SK-N-SH treated with all-trans-retinoic acid at 6 μM for 48 hours (cell line): ENCODE measurements at regions not wholly inside any gene's neighbourhood (a gene's known extent, or its start where the extent isn't known, plus 50 kb on each side); places are given as distances from the start of the nearest gene placed in this dataset.

Source experiments
- ATAC-seq: fragments of 200-7000 bp; cut with Tn5 transposase; 3 replicates; pipeline ENCODE4 v1.9.1; 2020; ENCODE audit warnings: mild to moderate bottlenecking, moderate library complexity
- ARNTL ChIP-seq: fragments of 450-650 bp; formaldehyde crosslinking; IDR thresholded peaks from 2 replicates; pipeline ENCODE4 v1.5.0; 2020; ENCODE audit warnings: low read depth, mild to moderate bottlenecking, moderate library complexity, borderline replicate concordance
- BACH2 ChIP-seq: fragments of 250-450 bp; sonication (Bioruptor Pico); IDR thresholded peaks from 2 replicates; pipeline ENCODE4 v1.9.0; 2021; ENCODE audit warnings: mild to moderate bottlenecking, borderline replicate concordance
- CREB5 ChIP-seq: fragments of 250-450 bp; sonication (Bioruptor Pico); IDR thresholded peaks from 2 replicates; pipeline ENCODE4 v1.5.1; 2020; ENCODE audit warnings: low read depth, mild to moderate bottlenecking, moderate library complexity
- CSDC2 ChIP-seq: fragments of 250-450 bp; sonication (Bioruptor Pico); IDR thresholded peaks from 2 replicates; pipeline ENCODE4 v1.5.0; 2020; ENCODE audit warnings: mild to moderate bottlenecking, moderate library complexity
- CSRNP3 ChIP-seq: fragments of 250-450 bp; sonication (Bioruptor Pico); IDR thresholded peaks from 2 replicates; pipeline ENCODE4 v1.5.1; 2021; ENCODE audit warnings: mild to moderate bottlenecking, moderate library complexity
- ESRRG ChIP-seq: fragments of 250-450 bp; sonication (Bioruptor Pico); IDR thresholded peaks from 2 replicates; pipeline ENCODE4 v1.6.1; 2021; ENCODE audit warnings: mild to moderate bottlenecking
- GLIS3 ChIP-seq: fragments of 250-450 bp; sonication (Bioruptor Pico); IDR thresholded peaks from 2 replicates; pipeline ENCODE4 v1.5.0; 2020; ENCODE audit warnings: mild to moderate bottlenecking, moderate library complexity
- ISL1 ChIP-seq: fragments of 250-450 bp; sonication (Bioruptor Pico); IDR thresholded peaks from 2 replicates; pipeline ENCODE4 v2.1.2; 2022; ENCODE audit warnings: mild to moderate bottlenecking, moderate library complexity
- OSR1 ChIP-seq: fragments of 250-450 bp; sonication (Bioruptor Pico); IDR thresholded peaks from 2 replicates; pipeline ENCODE4 v1.8.0; 2022; ENCODE audit warnings: moderate library complexity, mild to moderate bottlenecking, inconsistent platforms
- PATZ1 ChIP-seq: fragments of 250-450 bp; sonication (Bioruptor Pico); IDR thresholded peaks from 2 replicates; pipeline ENCODE4 v1.8.0; 2020; ENCODE audit warnings: mild to moderate bottlenecking, moderate library complexity, borderline replicate concordance
- POU6F1 ChIP-seq: fragments of 250-450 bp; sonication (Bioruptor Pico); IDR thresholded peaks from 2 replicates; pipeline ENCODE4 v1.8.0; 2021; ENCODE audit warnings: low read depth, mild to moderate bottlenecking, moderate library complexity, borderline replicate concordance
- PPARA ChIP-seq: fragments of 250-450 bp; sonication (Bioruptor Pico); IDR thresholded peaks from 2 replicates; pipeline ENCODE4 v1.5.0; 2020; ENCODE audit warnings: mild to moderate bottlenecking, borderline replicate concordance
- SNAI2 ChIP-seq: fragments of 250-450 bp; sonication (Bioruptor Pico); IDR thresholded peaks from 2 replicates; pipeline ENCODE4 v1.5.0; 2020; ENCODE audit warnings: mild to moderate bottlenecking, moderate library complexity
- TCF4 ChIP-seq: fragments of 250-450 bp; sonication (Bioruptor Pico); IDR thresholded peaks from 2 replicates; pipeline ENCODE4 v1.8.0; 2021; ENCODE audit warnings: mild to moderate bottlenecking, moderate library complexity, borderline replicate concordance
- TOX ChIP-seq: fragments of 250-450 bp; sonication (Bioruptor Pico); IDR thresholded peaks from 2 replicates; pipeline ENCODE4 v1.8.0; 2021; ENCODE audit warnings: mild to moderate bottlenecking, moderate library complexity, borderline replicate concordance
- TSHZ2 ChIP-seq: fragments of 250-450 bp; sonication (Bioruptor Pico); IDR thresholded peaks from 2 replicates; pipeline ENCODE4 v1.5.0; 2020; ENCODE audit warnings: mild to moderate bottlenecking, moderate library complexity
- ZC3H10 ChIP-seq: fragments of 250-450 bp; sonication (Bioruptor Pico); IDR thresholded peaks from 2 replicates; pipeline ENCODE4 v1.5.1; 2021; ENCODE audit warnings: mild to moderate bottlenecking, moderate library complexity
- ZFP3 ChIP-seq: fragments of 250-450 bp; sonication (Bioruptor Pico); IDR thresholded peaks from 2 replicates; pipeline ENCODE4 v1.5.0; 2020; ENCODE audit warnings: mild to moderate bottlenecking, moderate library complexity
- ZFP30 ChIP-seq: fragments of 450-650 bp; formaldehyde crosslinking; IDR thresholded peaks from 2 replicates; pipeline ENCODE4 v1.5.0; 2022; ENCODE audit warnings: mild to moderate bottlenecking, moderate library complexity
- ZNF565 ChIP-seq: fragments of 450-650 bp; formaldehyde crosslinking; conservative IDR thresholded peaks from 2 replicates; pipeline ENCODE4 v1.5.0; 2020; ENCODE audit warnings: low read depth, mild to moderate bottlenecking, moderate library complexity
- ZNF70 ChIP-seq: fragments of 450-650 bp; formaldehyde crosslinking; IDR thresholded peaks from 2 replicates; pipeline ENCODE4 v1.5.0; 2020; ENCODE audit warnings: mild to moderate bottlenecking, moderate library complexity
- ZNF8 ChIP-seq: fragments of 450-650 bp; formaldehyde crosslinking; IDR thresholded peaks from 2 replicates; pipeline ENCODE4 v1.5.0; 2020; ENCODE audit warnings: mild to moderate bottlenecking, moderate library complexity

GRCh38 chr2:237200462-237200861, 114.8 kb downstream of the COPS8 start:
- TF ChIP-seq SNAI2 (CRISPR knock-in tag) = no peak
- TF ChIP-seq TOX = no peak
- TF ChIP-seq ZFP30 (CRISPR knock-in tag) = no peak
- no peak for TF ChIP-seq CSDC2 (CRISPR knock-in tag)
- TF ChIP-seq PPARA (CRISPR knock-in tag) = no peak
- TF ChIP-seq ZNF8 = no peak
- no peak for TF ChIP-seq GLIS3 (CRISPR knock-in tag)
- no peak for TF ChIP-seq CREB5
- TF ChIP-seq ARNTL (CRISPR knock-in tag) = no peak
- TF ChIP-seq TSHZ2 (CRISPR knock-in tag) = no peak
- no peak for TF ChIP-seq ZFP3 (CRISPR knock-in tag)
- no peak for TF ChIP-seq POU6F1 (CRISPR knock-in tag)
- no peak for TF ChIP-seq ESRRG
- TF ChIP-seq ZC3H10 (CRISPR knock-in tag) = no peak
- TF ChIP-seq ISL1 (CRISPR knock-in tag) = no peak
- no peak for TF ChIP-seq CSRNP3 (CRISPR knock-in tag)
- no peak for TF ChIP-seq BACH2
- TF ChIP-seq PATZ1 (CRISPR knock-in tag) = no peak
- TF ChIP-seq ZNF70 (CRISPR knock-in tag) = no peak
- no peak for TF ChIP-seq OSR1

GRCh38 chr2:237201461-237202287, 116.0 kb downstream of the COPS8 start:
- ATAC-seq = peak; percentile 40
- TF ChIP-seq ESRRG (no peak), PATZ1 (CRISPR knock-in tag) (no peak), CSDC2 (CRISPR knock-in tag) (no peak), CSRNP3 (CRISPR knock-in tag) (no peak), ISL1 (CRISPR knock-in tag) (no peak), TOX (no peak), ZNF8 (no peak), ZNF565 (CRISPR knock-in tag) (no peak), TCF4 (CRISPR knock-in tag) (no peak), PPARA (CRISPR knock-in tag) (no peak), ZFP30 (CRISPR knock-in tag) (no peak), POU6F1 (CRISPR knock-in tag) (no peak), SNAI2 (CRISPR knock-in tag) (no peak)

More at GRCh38 chr2:237200462-237200861, 114.8 kb downstream of the COPS8 start:
- ATAC-seq = no peak
